Fibroblast of lung (primary cell): ENCODE measurements at regions not wholly inside any gene's neighbourhood (a gene's known extent, or its start where the extent isn't known, plus 50 kb on each side); places are given as distances from the start of the nearest gene placed in this dataset.

Experiments
- CTCF ChIP-seq, 2 donors: IDR thresholded peaks in 1 of 2; conservative IDR thresholded peaks in 1 of 2; 1 replicate in 1 of 2; 2 replicates in 1 of 2; pipeline ENCODE4 v1.5.1; 2011 to 2012; ENCODE audit warnings: low read length in 2 of 2, control low read depth in 1 of 2, inconsistent platforms in 1 of 2, low read depth in 1 of 2, mild to moderate bottlenecking in 1 of 2
- EZH2 ChIP-seq: IDR thresholded peaks from 2 replicates; pipeline ENCODE4 v1.5.1; 2012; ENCODE audit warnings: low read length, control low read depth, mild to moderate bottlenecking; ENCODE audit errors: missing control alignments

GRCh38 chr5:38772471-38772870 lies 73.3 kb upstream of the OSMR start:
- TF ChIP-seq EZH2 = no peak
- no peak for TF ChIP-seq CTCF (conservative IDR thresholded peaks at IDR 0.05 in 1 of 2, IDR thresholded peaks at IDR 0.05 in 1 of 2; ENCODE audit: low read depth in 1 of 2, low read length in 2 of 2)
